ENCODE measurements at regions not wholly inside any gene's neighbourhood (a gene's known extent, or its start where the extent isn't known, plus 50 kb on each side); places are given as distances from the start of the nearest gene placed in this dataset.

- Histone ChIP-seq H3K9me3 (replicated peaks; ENCODE audit: low read length) (no peaks in the 10 kb centered on the region), H3K4me2 (ENCODE audit: low read length) (no peak overlapping the region), H3K4me3 (ENCODE audit: low read length) (no peak overlapping the region), H3K4me1 (ENCODE audit: control insufficient read depth, insufficient read depth, low read length) (no peaks in the 10 kb centered on the region), H3K9ac (ENCODE audit: low read depth, low read length) (no peak overlapping the region), H3K36me3 (ENCODE audit: insufficient read depth, low read length) (no peaks in the 10 kb centered on the region), H3K27me3 (ENCODE audit: control insufficient read depth, insufficient read depth, low read length) (no peaks in the 10 kb centered on the region)
Observed at GRCh38 chr4:45985038-45985437, 138.8 kb downstream of the GABRG1 start.

GRCh38 chr4:45971108-45971507 lies 152.7 kb downstream of the GABRG1 start:
- Histone ChIP-seq H3K4me2 (ENCODE audit: low read length) (no peak overlapping the region), H3K4me1 (ENCODE audit: control insufficient read depth, insufficient read depth, low read length) (no peaks in the 10 kb centered on the region), H3K27me3 (ENCODE audit: control insufficient read depth, insufficient read depth, low read length) (no peaks in the 10 kb centered on the region), H3K9ac (ENCODE audit: low read depth, low read length) (no peak overlapping the region), H3K9me3 (replicated peaks; ENCODE audit: low read length) (peaks cover 12% of the 10 kb centered on the region), H3K36me3 (ENCODE audit: insufficient read depth, low read length) (no peaks in the 10 kb centered on the region), H3K4me3 (ENCODE audit: low read length) (no peak overlapping the region)

GRCh38 chr4:45957353-45957752 lies 166.5 kb downstream of the GABRG1 start:
- H3K36me3 ChIP-seq (ENCODE audit: insufficient read depth, low read length), result no peaks in the 10 kb centered on the region
- no peak overlapping the region for H3K4me3 ChIP-seq (ENCODE audit: low read length)
- H3K4me1 ChIP-seq (ENCODE audit: control insufficient read depth, insufficient read depth, low read length), result no peaks in the 10 kb centered on the region
- no peak overlapping the region for H3K4me2 ChIP-seq (ENCODE audit: low read length)
- no peak overlapping the region for H3K9ac ChIP-seq (ENCODE audit: low read depth, low read length)
- H3K9me3 ChIP-seq (replicated peaks; ENCODE audit: low read length), result peaks cover 3% of the 10 kb centered on the region
- no peaks in the 10 kb centered on the region for H3K27me3 ChIP-seq (ENCODE audit: control insufficient read depth, insufficient read depth, low read length)

GRCh38 chr4:45954276-45954675 lies 169.6 kb downstream of the GABRG1 start:
- H3K4me3 ChIP-seq (ENCODE audit: low read length), result no peak overlapping the region
- no peak overlapping the region for H3K9ac ChIP-seq (ENCODE audit: low read depth, low read length)
- no peaks in the 10 kb centered on the region for H3K36me3 ChIP-seq (ENCODE audit: insufficient read depth, low read length)
- H3K4me2 ChIP-seq (ENCODE audit: low read length), result no peak overlapping the region
- no peaks in the 10 kb centered on the region for H3K9me3 ChIP-seq (replicated peaks; ENCODE audit: low read length)
- no peaks in the 10 kb centered on the region for H3K4me1 ChIP-seq (ENCODE audit: control insufficient read depth, insufficient read depth, low read length)
- H3K27me3 ChIP-seq (ENCODE audit: control insufficient read depth, insufficient read depth, low read length), result no peaks in the 10 kb centered on the region

GRCh38 chr4:45951153-45951552 lies 172.7 kb downstream of the GABRG1 start:
- no peaks in the 10 kb centered on the region for H3K27me3 ChIP-seq (ENCODE audit: control insufficient read depth, insufficient read depth, low read length)
- no peaks in the 10 kb centered on the region for H3K4me1 ChIP-seq (ENCODE audit: control insufficient read depth, insufficient read depth, low read length)
- H3K36me3 ChIP-seq (ENCODE audit: insufficient read depth, low read length), result no peaks in the 10 kb centered on the region
- H3K9me3 ChIP-seq (replicated peaks; ENCODE audit: low read length), result no peaks in the 10 kb centered on the region
- no peak overlapping the region for H3K4me3 ChIP-seq (ENCODE audit: low read length)
- no peak overlapping the region for H3K4me2 ChIP-seq (ENCODE audit: low read length)
- H3K9ac ChIP-seq (ENCODE audit: low read depth, low read length), result no peak overlapping the region

GRCh38 chr4:45946699-45947098 lies 177.2 kb downstream of the GABRG1 start:
- Histone ChIP-seq H3K4me3 (ENCODE audit: low read length) (no peak overlapping the region), H3K9me3 (replicated peaks; ENCODE audit: low read length) (peaks cover 3% of the 10 kb centered on the region), H3K4me1 (ENCODE audit: control insufficient read depth, insufficient read depth, low read length) (no peaks in the 10 kb centered on the region), H3K9ac (ENCODE audit: low read depth, low read length) (no peak overlapping the region), H3K27me3 (ENCODE audit: control insufficient read depth, insufficient read depth, low read length) (no peaks in the 10 kb centered on the region), H3K36me3 (ENCODE audit: insufficient read depth, low read length) (no peaks in the 10 kb centered on the region), H3K4me2 (ENCODE audit: low read length) (no peak overlapping the region)

- H3K36me3 ChIP-seq (ENCODE audit: insufficient read depth, low read length), result no peaks in the 10 kb centered on the region
- peaks cover 6% of the 10 kb centered on the region for H3K9me3 ChIP-seq (replicated peaks; ENCODE audit: low read length)
- H3K9ac ChIP-seq (ENCODE audit: low read depth, low read length), result no peak overlapping the region
- no peak overlapping the region for H3K4me2 ChIP-seq (ENCODE audit: low read length)
- H3K27me3 ChIP-seq (ENCODE audit: control insufficient read depth, insufficient read depth, low read length), result no peaks in the 10 kb centered on the region
- H3K4me3 ChIP-seq (ENCODE audit: low read length), result no peak overlapping the region
- no peaks in the 10 kb centered on the region for H3K4me1 ChIP-seq (ENCODE audit: control insufficient read depth, insufficient read depth, low read length)
Observed at GRCh38 chr4:45944000-45944399, 179.9 kb downstream of the GABRG1 start.

- H3K27me3 ChIP-seq (ENCODE audit: control insufficient read depth, insufficient read depth, low read length), result no peaks in the 10 kb centered on the region
- no peak overlapping the region for H3K4me3 ChIP-seq (ENCODE audit: low read length)
- no peaks in the 10 kb centered on the region for H3K36me3 ChIP-seq (ENCODE audit: insufficient read depth, low read length)
- H3K9me3 ChIP-seq (replicated peaks; ENCODE audit: low read length), result peaks cover 6% of the 10 kb centered on the region
- no peak overlapping the region for H3K4me2 ChIP-seq (ENCODE audit: low read length)
- H3K4me1 ChIP-seq (ENCODE audit: control insufficient read depth, insufficient read depth, low read length), result no peaks in the 10 kb centered on the region
- H3K9ac ChIP-seq (ENCODE audit: low read depth, low read length), result no peak overlapping the region
Observed at GRCh38 chr4:45939056-45939455, 184.8 kb downstream of the GABRG1 start.

- no peak overlapping the region for H3K4me3 ChIP-seq (ENCODE audit: low read length)
- no peaks in the 10 kb centered on the region for H3K36me3 ChIP-seq (ENCODE audit: insufficient read depth, low read length)
- H3K27me3 ChIP-seq (ENCODE audit: control insufficient read depth, insufficient read depth, low read length), result no peaks in the 10 kb centered on the region
- H3K4me2 ChIP-seq (ENCODE audit: low read length), result no peak overlapping the region
- no peaks in the 10 kb centered on the region for H3K4me1 ChIP-seq (ENCODE audit: control insufficient read depth, insufficient read depth, low read length)
- H3K9ac ChIP-seq (ENCODE audit: low read depth, low read length), result no peak overlapping the region
- H3K9me3 ChIP-seq (replicated peaks; ENCODE audit: low read length), result peaks cover 3% of the 10 kb centered on the region
Observed at GRCh38 chr4:45931154-45931553, 192.7 kb downstream of the GABRG1 start.

- Histone ChIP-seq H3K27me3 (ENCODE audit: control insufficient read depth, insufficient read depth, low read length) (no peaks in the 10 kb centered on the region), H3K4me3 (ENCODE audit: low read length) (no peak overlapping the region), H3K9me3 (replicated peaks; ENCODE audit: low read length) (peaks cover 3% of the 10 kb centered on the region), H3K4me1 (ENCODE audit: control insufficient read depth, insufficient read depth, low read length) (no peaks in the 10 kb centered on the region), H3K9ac (ENCODE audit: low read depth, low read length) (no peak overlapping the region), H3K36me3 (ENCODE audit: insufficient read depth, low read length) (no peaks in the 10 kb centered on the region), H3K4me2 (ENCODE audit: low read length) (no peak overlapping the region)
Observed at GRCh38 chr4:45927641-45928040, 196.2 kb downstream of the GABRG1 start.

GRCh38 chr4:45925809-45926208 lies 198.0 kb downstream of the GABRG1 start:
- no peak overlapping the region for H3K4me3 ChIP-seq (ENCODE audit: low read length)
- H3K4me2 ChIP-seq (ENCODE audit: low read length), result no peak overlapping the region
- H3K27me3 ChIP-seq (ENCODE audit: control insufficient read depth, insufficient read depth, low read length), result no peaks in the 10 kb centered on the region
- H3K36me3 ChIP-seq (ENCODE audit: insufficient read depth, low read length), result no peaks in the 10 kb centered on the region
- H3K9ac ChIP-seq (ENCODE audit: low read depth, low read length), result no peak overlapping the region
- no peaks in the 10 kb centered on the region for H3K4me1 ChIP-seq (ENCODE audit: control insufficient read depth, insufficient read depth, low read length)
- H3K9me3 ChIP-seq (replicated peaks; ENCODE audit: low read length), result peaks cover 3% of the 10 kb centered on the region

- H3K36me3 ChIP-seq (ENCODE audit: insufficient read depth, low read length), result no peaks in the 10 kb centered on the region
Observed at GRCh38 chr4:45920861-45921260, 203.0 kb downstream of the GABRG1 start.

More at GRCh38 chr4:45920861-45921260, 203.0 kb downstream of the GABRG1 start:
- no peaks in the 10 kb centered on the region for H3K27me3 ChIP-seq (ENCODE audit: control insufficient read depth, insufficient read depth, low read length)
- no peak overlapping the region for H3K4me3 ChIP-seq (ENCODE audit: low read length)
- peaks cover 5% of the 10 kb centered on the region for H3K9me3 ChIP-seq (replicated peaks; ENCODE audit: low read length)
- H3K4me2 ChIP-seq (ENCODE audit: low read length), result no peak overlapping the region
- no peaks in the 10 kb centered on the region for H3K4me1 ChIP-seq (ENCODE audit: control insufficient read depth, insufficient read depth, low read length)
- no peak overlapping the region for H3K9ac ChIP-seq (ENCODE audit: low read depth, low read length)

All from skeletal muscle satellite cell (primary cell).